HepG2 (cell line): ENCODE measurements at regions not wholly inside any gene's neighbourhood (a gene's known extent, or its start where the extent isn't known, plus 50 kb on each side); places are given as distances from the start of the nearest gene placed in this dataset.

ENCODE experiments used
- ATAC-seq: fragments of 200-7000 bp; cut with Tn5 transposase; 3 replicates; pipeline ENCODE4 v1.9.1; 2020; ENCODE audit warnings: mild to moderate bottlenecking, moderate library complexity
- BruUV-seq: library from RNA; stranded (reverse); fragments of 400-500 nt; replicated peaks from 2 replicates; lab custom pipeline; 2021; lab: Mats Ljungman, UMichigan
- CTCF ChIA-PET: fragments of 300-600 bp; formaldehyde crosslinking; extraction: SDS; loops from one replicate; lab custom pipeline; 2021; ENCODE audit warnings: low total read pairs, inconsistent platforms, low intra/inter-chr PET ratio; lab: Yijun Ruan, JAX
- POLR2A ChIA-PET: fragments of 350-600 bp; sonication (Branson Sonifier 250); formaldehyde crosslinking; loops from one replicate; lab custom pipeline; 2020; ENCODE audit warnings: antibody characterized with exemption, inconsistent platforms; lab: Yijun Ruan, JAX
- DNase-seq: peaks from one replicate; pipeline ENCODE4 v3.0.0-alpha.2; 2015; ENCODE audit warnings: low spot score
- FAIRE-seq: peaks from 3 replicates; lab custom pipeline; 2011; peaks lifted over from hg19 to GRCh38; lab: Jason Lieb, UNC
- H2AFZ ChIP-seq: one replicate; pipeline ENCODE4 v1.6.1; 2011; ENCODE audit warnings: low read length, inconsistent platforms
- H3K27ac ChIP-seq: fragments of 300-600 bp; 3 replicates; pipeline ENCODE4 v1.8.0; 2011; ENCODE audit warnings: mixed run types, mild to moderate bottlenecking, mixed read lengths, low read length, inconsistent platforms; ENCODE audit not compliant: insufficient read depth; ENCODE audit errors: extremely low read length
- H3K27me3 ChIP-seq, 2 experiments: fragments of 200-600 bp in 1 of 2; 2 replicates in 1 of 2; 3 replicates in 1 of 2; pipeline versions ENCODE4 v1.6.0 to v1.8.0; 2011; ENCODE audit warnings: low read length in 2 of 2, mild to moderate bottlenecking in 2 of 2, moderate library complexity in 2 of 2, inconsistent platforms in 1 of 2; ENCODE audit not compliant: insufficient read depth in 2 of 2, control insufficient read depth in 1 of 2
- H3K36me3 ChIP-seq, 2 experiments: fragments of 200-600 bp in 1 of 2; replicated peaks in 1 of 2; 2 replicates in 1 of 2; 3 replicates in 1 of 2; pipeline versions ENCODE4 v1.5.1 to v1.8.0; 2011; ENCODE audit warnings: low read length in 2 of 2, inconsistent platforms in 1 of 2; ENCODE audit not compliant: insufficient read depth in 2 of 2, control insufficient read depth in 1 of 2
- H3K4me1 ChIP-seq: 2 replicates; pipeline ENCODE4 v1.5.1; 2012; ENCODE audit warnings: low read length, inconsistent platforms; ENCODE audit not compliant: insufficient read depth
- H3K4me2 ChIP-seq: 2 replicates; pipeline ENCODE4 v1.6.0; 2011; ENCODE audit warnings: low read depth, low read length, inconsistent platforms
- H3K4me3 ChIP-seq, 3 experiments: fragments of 200-600 bp in 1 of 3; sonication (generic), shearing (Covaris generic) in 1 of 3; replicated peaks in 1 of 3; 2 replicates each; pipeline ENCODE4 v1.5.1; 2011 to 2016; ENCODE audit warnings: low read length in 3 of 3, inconsistent platforms in 2 of 3, low read depth in 2 of 3, mild to moderate bottlenecking in 2 of 3, control low read depth in 1 of 3, mixed read lengths in 1 of 3; ENCODE audit not compliant: insufficient read depth in 1 of 3
- H3K79me2 ChIP-seq: one replicate; pipeline ENCODE4 v1.6.1; 2011; ENCODE audit warnings: low read length, inconsistent platforms; ENCODE audit not compliant: insufficient read depth
- H3K9ac ChIP-seq: 2 replicates; pipeline ENCODE4 v1.6.0; 2011; ENCODE audit warnings: mild to moderate bottlenecking, low read depth, low read length, inconsistent platforms; ENCODE audit not compliant: insufficient read depth
- H3K9me3 ChIP-seq: 2 replicates; pipeline ENCODE4 v1.5.1; 2012; ENCODE audit warnings: mild to moderate bottlenecking, low read length
- H4K20me1 ChIP-seq: 2 replicates; pipeline ENCODE4 v1.6.0; 2011; ENCODE audit warnings: inconsistent platforms, mild to moderate bottlenecking, low read length, moderate library complexity; ENCODE audit not compliant: insufficient read depth
- GATAD2A ChIP-seq: IDR thresholded peaks from 2 replicates; pipeline ENCODE4 v1.6.1; 2016
- HHEX ChIP-seq: IDR thresholded peaks from 2 replicates; pipeline ENCODE4 v1.6.1; 2016; ENCODE audit warnings: control low read depth
- RBM22 ChIP-seq: fragments of 200-400 bp; formaldehyde crosslinking; optimal IDR thresholded peaks from 2 replicates; pipeline ENCODE3; 2017; ENCODE audit warnings: mild to moderate bottlenecking, low read length, moderate library complexity
- SRSF4 ChIP-seq: fragments of 200-400 bp; formaldehyde crosslinking; IDR thresholded peaks from one replicate; pipeline ENCODE4 v1.6.1; 2018; ENCODE audit warnings: mild to moderate bottlenecking, low read depth, low read length, moderate library complexity; ENCODE audit not compliant: poor library complexity, severe bottlenecking
- ZNF275 ChIP-seq: sonication (generic); formaldehyde crosslinking; IDR thresholded peaks from 2 replicates; pipeline ENCODE4 v1.8.0; 2022; ENCODE audit warnings: missing genetic modification reagents, mild to moderate bottlenecking, inconsistent platforms, borderline replicate concordance
- ZNF331 ChIP-seq: sonication (generic); formaldehyde crosslinking; IDR thresholded peaks from 2 replicates; pipeline ENCODE4 v1.4.0; 2020; ENCODE audit warnings: missing genetic modification reagents
- ZUFSP ChIP-seq: sonication (generic); formaldehyde crosslinking; IDR thresholded peaks from 2 replicates; pipeline ENCODE4 v1.9.0; 2021; ENCODE audit warnings: missing genetic modification reagents, mild to moderate bottlenecking, borderline replicate concordance
- WGBS: methylation state at CpG from one replicate; pipeline ENCODE4 v1.1.6; 2017; ENCODE audit warnings: low lambda C conversion rate; 5-methylcytosine and 5-hydroxymethylcytosine counted together
- in situ Hi-C: cut with HindIII; loops from 2 replicates; pipeline ENCODE4 v1.10.0; 2017; ENCODE audit warnings: low pct_unique_long_range_greater_than_20kb; ENCODE audit not compliant: extremely low pct_ligation_motif_present
- intact Hi-C: fragments of 100-400 bp; cut with micrococcal nuclease; formaldehyde crosslinking; loops from one replicate; pipeline ENCODE4 v1.10.0; 2022; ENCODE audit not compliant: unreplicated experiment
- TF ChIP-seq, protein P1 (sequence below): sonication (generic); formaldehyde crosslinking; IDR thresholded peaks from 2 replicates; pipeline ENCODE4 v1.5.1; 2020; ENCODE audit warnings: missing genetic modification reagents, mild to moderate bottlenecking, borderline replicate concordance

- intact Hi-C loops (no loop called here), in situ Hi-C loops (no loop called here)
- Histone ChIP-seq H4K20me1 (no peaks in the 10 kb centered on the region), H3K79me2 (no peaks in the 10 kb centered on the region), H3K4me3 (no peak overlapping the region), H3K9ac (no peak overlapping the region), H2AFZ (no peak overlapping the region), H3K27me3 (no peaks in the 10 kb centered on the region), H3K9me3 (no peaks in the 10 kb centered on the region), H3K36me3 (no peaks in the 10 kb centered on the region)
- CTCF ChIA-PET: no interaction called here
- POLR2A ChIA-PET: no interaction called here
- FAIRE-seq: no peak
- ATAC-seq: no peak
- TF ChIP-seq, protein P1, sequence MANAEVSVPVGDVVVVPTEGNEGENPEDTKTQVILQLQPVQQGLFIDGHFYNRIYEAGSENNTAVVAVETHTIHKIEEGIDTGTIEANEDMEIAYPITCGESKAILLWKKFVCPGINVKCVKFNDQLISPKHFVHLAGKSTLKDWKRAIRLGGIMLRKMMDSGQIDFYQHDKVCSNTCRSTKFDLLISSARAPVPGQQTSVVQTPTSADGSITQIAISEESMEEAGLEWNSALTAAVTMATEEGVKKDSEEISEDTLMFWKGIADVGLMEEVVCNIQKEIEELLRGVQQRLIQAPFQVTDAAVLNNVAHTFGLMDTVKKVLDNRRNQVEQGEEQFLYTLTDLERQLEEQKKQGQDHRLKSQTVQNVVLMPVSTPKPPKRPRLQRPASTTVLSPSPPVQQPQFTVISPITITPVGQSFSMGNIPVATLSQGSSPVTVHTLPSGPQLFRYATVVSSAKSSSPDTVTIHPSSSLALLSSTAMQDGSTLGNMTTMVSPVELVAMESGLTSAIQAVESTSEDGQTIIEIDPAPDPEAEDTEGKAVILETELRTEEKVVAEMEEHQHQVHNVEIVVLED (CRISPR knock-in tag): no peak
- TF ChIP-seq RBM22: no peak
- no peak for TF ChIP-seq ZUFSP (CRISPR knock-in tag)
- TF ChIP-seq ZNF331 (CRISPR knock-in tag): no peak
- no peak for TF ChIP-seq HHEX (CRISPR knock-in tag)
- no peak for TF ChIP-seq SRSF4
- TF ChIP-seq GATAD2A (CRISPR knock-in tag): no peak
- TF ChIP-seq ZNF275: no peak
- TF ChIP-seq, all 625 proteins: peak for 0
- H3K4me2 ChIP-seq: no peak overlapping the region
- H3K4me1 ChIP-seq: no peaks in the 10 kb centered on the region
- H3K27ac ChIP-seq: no peak overlapping the region
- 12% methylated on average over 5 of the region's 5 CpGs for WGBS
- BruUV-seq: no TSS peak
- no peak for DNase-seq
Observed at GRCh38 chr3:34229876-34230275, 431.4 kb downstream of the PDCD6IP start.
